Keratinocyte (primary cell): ENCODE measurements at regions not wholly inside any gene's neighbourhood (a gene's known extent, or its start where the extent isn't known, plus 50 kb on each side); places are given as distances from the start of the nearest gene placed in this dataset.

Source experiments
- EZH2 ChIP-seq: IDR thresholded peaks from one replicate; pipeline ENCODE4 v1.6.1; 2012; ENCODE audit warnings: inconsistent platforms, mild to moderate bottlenecking, low read length, moderate library complexity
- TF ChIP-seq, protein P1 (sequence below), 3 experiments: IDR thresholded peaks in 1 of 3; conservative IDR thresholded peaks in 1 of 3; optimal IDR thresholded peaks in 1 of 3; 2 replicates in 2 of 3; 3 replicates in 1 of 3; pipeline versions ENCODE3 to v1.5.1; 2011; ENCODE audit warnings: low read length in 3 of 3, mild to moderate bottlenecking in 3 of 3, moderate library complexity in 2 of 3, control low read depth in 1 of 3, inconsistent platforms in 1 of 3; ENCODE audit not compliant: insufficient read depth in 2 of 3; ENCODE audit errors: extremely low read depth in 1 of 3

DNA sequence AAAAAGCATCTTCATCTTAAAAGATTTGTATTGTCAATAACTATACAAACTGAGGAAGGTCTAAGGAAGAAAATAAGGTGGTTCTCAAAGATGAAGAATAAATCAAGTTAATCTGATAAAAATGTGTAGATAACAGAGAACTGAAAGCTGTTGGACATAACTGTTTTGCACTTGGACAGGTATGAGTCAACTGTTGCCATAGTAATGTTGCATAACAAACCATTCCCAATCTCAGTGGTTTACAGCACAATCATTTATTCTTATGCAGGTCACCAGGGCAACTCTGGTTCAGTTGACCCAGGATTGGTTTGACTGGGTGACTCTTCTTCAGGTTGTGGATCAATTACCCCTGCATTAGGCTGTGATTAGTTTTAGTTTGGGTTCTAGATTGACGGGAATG lies 2197.7 kb downstream of the ARAP2 start:
- TF ChIP-seq, protein P1, sequence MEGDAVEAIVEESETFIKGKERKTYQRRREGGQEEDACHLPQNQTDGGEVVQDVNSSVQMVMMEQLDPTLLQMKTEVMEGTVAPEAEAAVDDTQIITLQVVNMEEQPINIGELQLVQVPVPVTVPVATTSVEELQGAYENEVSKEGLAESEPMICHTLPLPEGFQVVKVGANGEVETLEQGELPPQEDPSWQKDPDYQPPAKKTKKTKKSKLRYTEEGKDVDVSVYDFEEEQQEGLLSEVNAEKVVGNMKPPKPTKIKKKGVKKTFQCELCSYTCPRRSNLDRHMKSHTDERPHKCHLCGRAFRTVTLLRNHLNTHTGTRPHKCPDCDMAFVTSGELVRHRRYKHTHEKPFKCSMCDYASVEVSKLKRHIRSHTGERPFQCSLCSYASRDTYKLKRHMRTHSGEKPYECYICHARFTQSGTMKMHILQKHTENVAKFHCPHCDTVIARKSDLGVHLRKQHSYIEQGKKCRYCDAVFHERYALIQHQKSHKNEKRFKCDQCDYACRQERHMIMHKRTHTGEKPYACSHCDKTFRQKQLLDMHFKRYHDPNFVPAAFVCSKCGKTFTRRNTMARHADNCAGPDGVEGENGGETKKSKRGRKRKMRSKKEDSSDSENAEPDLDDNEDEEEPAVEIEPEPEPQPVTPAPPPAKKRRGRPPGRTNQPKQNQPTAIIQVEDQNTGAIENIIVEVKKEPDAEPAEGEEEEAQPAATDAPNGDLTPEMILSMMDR (optimal IDR thresholded peaks at IDR 0.05 in 1 of 3, IDR thresholded peaks at IDR 0.05 in 1 of 3, conservative IDR thresholded peaks at IDR 0.05 in 1 of 3; ENCODE audit: extremely low read depth in 1 of 3, insufficient read depth in 2 of 3, low read length in 3 of 3), result no peak
- no peak for TF ChIP-seq EZH2
